HG03045 (cell line): ENCODE measurements at regions not wholly inside any gene's neighbourhood (a gene's known extent, or its start where the extent isn't known, plus 50 kb on each side); places are given as distances from the start of the nearest gene placed in this dataset.

Source experiments
- ATAC-seq: cut with Tn5 transposase; IDR thresholded peaks from one replicate; pipeline ENCODE4 v1.9.1; 2021; ENCODE audit warnings: mild to moderate bottlenecking, moderate library complexity; ENCODE audit not compliant: unreplicated experiment

DNA sequence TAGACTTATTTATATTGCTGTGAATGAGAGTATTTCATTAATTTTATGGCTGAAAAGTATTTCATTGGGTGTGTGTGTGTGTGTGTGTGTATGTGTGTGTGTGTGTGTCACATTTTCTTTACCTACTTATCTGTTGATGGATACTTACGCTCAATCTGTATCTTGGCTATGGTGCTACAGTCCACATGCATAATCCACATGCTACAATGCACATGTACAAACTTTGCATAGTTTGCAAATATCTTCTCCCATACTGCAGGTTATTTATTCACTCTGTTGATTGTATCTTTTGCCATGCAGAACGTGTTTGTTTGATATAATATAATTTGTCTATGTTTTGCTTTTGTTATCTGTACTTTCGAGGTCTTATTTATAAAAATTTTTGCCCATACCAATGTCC, 167.8 kb downstream of the RAB28 start:
- ATAC-seq: no peak

DNA sequence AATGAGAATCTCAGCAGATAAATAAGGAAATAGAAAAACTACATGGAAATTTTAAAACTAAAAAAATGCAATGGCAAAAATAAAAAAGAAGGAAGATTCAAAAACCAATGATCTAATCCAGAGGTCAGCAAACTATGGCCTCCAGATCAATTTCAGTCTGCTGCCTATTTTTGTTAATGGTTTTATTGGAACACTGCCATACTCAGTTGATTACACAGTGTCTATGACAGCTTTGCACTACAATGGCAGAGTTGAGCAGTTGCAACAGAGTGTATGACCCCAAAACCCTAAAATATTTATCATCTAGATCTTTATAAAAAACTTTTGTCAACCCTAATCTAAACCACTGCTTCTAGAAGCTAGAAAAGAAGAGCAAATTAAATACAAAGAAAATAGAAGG, 170.3 kb downstream of the RAB28 start:
- no peak for ATAC-seq

DNA sequence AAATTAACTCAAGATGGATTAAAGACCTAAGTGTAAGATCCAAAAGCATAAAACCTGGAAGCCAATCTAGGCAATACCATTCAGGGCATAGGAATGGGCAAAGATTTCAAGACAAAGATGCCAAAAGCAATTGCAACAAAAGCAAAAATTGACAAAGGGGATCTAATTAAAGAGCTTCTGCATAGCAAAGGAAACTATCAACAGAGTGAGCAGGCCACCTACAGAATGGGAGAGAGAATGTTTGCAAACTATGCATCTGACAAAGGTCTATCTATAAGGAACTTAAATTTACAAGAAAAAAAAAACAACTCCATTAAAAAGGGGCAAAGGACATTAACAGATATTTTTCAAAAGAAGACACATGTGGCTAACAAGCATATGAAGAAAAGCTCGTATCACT, 171.9 kb downstream of the RAB28 start:
- ATAC-seq: no peak

DNA sequence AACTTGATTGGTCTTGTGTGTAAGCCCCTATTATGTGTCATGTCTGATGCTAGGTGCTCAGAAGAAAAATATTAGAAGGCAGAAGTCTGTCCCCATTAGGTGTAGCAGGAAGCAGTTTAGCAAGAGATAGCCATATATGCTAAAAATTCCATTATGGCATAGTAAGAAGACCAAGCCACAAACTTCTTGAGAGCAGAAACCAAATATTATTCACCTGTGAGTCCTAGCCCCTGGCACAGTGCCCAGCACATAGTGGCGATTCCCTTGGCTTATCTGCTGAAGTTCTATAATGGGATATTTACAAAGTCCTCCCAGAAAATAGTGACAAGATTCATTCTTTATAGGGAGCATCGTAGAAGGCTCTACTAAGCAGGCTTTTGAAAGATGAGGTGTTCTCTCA, 174.4 kb downstream of the RAB28 start:
- ATAC-seq: no peak

DNA sequence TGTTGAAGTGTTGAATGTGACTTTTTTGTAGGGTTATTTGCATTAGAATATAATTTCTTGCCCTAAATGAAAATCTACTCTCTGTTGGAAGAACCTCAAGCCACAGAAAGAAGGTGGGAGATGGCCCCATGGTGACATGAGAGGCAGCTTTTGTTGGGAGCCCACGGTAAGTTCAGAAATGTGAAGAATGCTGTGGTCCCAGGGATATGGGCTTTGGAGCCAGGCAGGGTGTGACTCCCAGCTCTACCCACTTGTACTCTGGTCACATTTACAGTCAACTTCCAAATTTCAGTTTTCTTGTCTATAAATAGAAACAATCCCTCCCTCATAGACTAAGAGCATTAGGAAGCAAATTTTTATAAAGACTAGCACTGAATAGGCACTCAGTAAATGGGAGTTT, 177.8 kb downstream of the RAB28 start:
- ATAC-seq: no peak

DNA sequence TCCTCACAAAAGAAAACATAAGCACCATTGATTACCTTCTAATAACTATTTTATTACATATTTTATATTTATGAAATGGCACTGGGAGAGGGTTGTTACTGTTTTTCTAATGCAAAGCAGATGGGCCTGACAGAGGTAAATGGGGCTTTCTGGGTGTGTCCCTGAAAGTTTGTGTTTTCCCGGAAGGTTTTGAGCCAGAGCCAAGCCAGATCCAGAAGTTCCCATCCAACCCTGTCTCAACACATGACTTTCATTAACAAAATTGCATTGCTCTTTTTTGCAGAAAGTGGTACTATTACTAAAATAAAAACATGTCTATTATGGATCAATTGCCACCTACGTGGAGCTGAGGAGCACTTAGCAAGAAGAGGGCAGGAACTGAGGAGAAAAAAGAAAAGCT, 181.3 kb downstream of the RAB28 start:
- no peak for ATAC-seq

DNA sequence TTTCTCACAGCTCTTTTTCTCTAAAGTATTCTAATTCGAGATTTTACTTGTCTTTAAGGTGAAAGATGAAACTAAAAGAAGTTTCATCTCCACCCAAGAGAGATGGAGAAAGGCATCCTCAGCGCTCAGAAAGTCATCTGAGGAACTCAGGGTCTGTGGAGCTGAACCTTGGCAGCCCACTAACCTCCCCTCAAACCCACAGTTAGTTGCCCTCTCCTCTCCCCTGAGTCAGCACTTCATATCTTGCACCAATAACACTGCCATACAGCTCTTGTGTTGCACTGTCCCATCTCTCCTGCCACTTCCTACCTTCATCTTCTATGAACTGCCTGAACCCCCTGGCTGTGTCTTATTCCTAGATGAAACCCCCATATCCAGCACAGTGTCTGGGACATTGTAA, 184.8 kb downstream of the RAB28 start:
- no peak for ATAC-seq

DNA sequence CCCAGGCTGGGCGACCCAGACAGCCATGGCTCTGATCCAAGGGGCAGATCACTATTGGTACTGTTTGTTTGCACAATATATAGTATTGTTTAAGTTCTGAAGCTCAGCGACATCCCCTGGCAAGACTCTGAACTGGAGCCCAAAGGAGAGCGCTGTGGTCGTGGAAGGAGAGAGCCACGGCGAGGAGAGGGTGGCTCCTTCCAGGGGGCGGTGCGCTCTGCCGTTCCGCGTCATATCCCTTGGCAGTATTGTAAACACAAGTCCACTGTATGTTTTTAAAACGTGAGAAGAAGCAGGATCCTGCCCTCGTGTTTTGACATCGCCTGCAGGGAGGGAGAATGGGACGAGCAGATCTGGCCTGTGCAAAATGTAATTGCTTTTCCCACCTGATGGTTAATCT, 185.5 kb downstream of the RAB28 start:
- ATAC-seq: no peak

DNA sequence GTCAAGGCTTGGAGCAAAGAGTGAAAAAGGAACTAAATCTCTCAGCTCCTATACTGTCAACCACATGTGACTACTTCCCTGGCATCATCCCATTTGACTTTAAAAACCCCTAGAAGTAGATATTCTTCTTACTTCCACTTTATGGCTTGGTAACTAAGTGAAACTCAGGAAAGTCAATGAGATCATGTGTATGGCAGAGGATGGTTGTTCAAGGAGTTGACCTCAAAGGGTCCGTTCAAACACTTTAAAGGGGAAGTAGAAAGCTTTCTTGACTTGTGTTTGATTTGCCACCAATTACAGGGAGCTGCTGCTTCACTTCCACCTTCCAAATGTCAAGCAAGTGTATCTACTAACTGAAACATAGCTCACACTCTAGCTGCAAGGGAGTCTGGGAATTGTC, 187.2 kb downstream of the RAB28 start:
- ATAC-seq: no peak

DNA sequence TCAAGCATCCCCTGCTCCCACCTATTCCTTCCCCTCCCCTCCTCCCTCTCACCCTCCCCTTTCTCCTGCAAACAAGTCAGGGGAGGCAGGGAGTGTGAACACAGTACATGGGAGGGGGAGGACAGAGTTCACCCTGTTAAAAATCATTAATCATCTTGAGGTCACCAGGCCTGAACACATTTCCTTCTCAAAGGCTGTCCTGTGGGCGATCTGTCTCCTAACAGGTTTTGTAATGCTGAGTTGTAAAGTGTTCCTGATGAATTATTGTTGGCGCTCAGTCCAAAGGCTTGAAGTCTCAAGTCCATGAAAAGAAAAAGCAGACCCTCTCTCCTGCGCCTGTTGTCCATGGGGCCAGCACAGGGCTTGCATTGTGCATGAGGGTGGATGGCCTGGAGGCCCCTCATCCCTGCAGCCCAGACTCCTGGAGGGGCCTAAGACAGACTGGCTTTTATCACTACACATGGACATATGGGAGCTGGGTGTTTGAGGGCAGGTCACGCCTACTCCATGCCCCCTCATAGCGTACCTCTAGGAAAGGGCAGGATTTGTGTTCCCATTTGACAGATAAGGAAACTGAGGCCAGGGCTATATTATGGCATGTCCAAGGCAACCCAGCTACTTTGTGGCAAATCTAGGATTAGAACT, 189.1 kb downstream of the RAB28 start:
- ATAC-seq: no peak

DNA sequence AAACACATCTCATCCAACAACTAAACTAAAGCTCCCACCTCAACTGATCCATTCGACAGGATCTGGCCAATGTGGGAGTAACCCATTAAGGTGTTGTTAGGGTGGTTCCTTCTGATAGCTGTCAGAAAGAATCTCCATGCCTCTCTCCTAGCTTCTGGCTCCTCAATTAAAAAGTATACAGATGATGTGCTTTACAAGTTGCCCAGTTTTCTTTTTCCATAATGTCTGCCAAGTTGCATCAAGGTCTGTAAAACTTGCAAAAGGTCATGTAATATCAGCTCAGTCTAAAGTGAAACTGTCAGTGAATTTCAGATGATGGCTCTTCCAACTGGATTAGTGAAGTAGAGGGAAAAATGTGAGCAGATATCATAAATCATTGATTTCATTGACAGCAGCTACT, 191.8 kb downstream of the RAB28 start:
- ATAC-seq: no peak

DNA sequence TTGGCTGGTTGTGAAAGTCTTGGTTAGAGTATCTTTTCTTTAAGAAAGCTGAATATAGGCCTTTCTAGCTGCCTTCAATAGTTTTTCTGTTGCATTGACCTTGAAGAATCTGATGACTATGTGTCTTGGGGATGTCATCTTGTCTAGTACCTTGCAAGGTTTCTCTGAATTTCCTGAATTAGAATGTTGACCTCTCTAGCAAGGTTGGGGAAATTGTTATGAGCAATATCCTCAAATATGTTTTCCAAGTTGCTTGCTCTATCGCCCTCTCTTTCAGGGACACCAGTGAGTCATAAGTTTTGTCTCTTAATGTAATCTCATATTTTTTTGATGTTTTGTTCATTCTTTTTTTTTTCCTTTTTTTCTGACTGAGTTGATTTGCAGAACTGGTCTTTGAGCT, 194.7 kb downstream of the RAB28 start:
- no peak for ATAC-seq

DNA sequence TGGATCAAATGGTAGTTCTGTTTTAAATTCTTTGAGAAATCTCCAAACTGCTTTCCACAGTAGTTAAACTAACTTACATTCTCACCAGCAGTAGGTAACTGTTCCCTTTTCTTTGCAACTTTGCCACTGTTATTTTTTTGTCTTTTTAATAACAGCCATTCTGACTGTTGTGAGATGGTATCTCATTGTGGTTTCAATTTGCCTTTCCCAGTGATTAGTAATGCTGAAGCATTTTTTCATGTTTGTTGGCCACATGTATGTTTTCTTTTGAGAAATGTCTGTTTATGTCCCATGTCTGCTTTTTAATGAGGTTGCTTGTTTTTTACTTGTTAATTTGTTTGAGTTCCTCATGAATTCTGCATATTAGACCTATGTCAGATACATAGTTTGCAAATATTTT, 198.8 kb downstream of the RAB28 start:
- ATAC-seq: no peak

DNA sequence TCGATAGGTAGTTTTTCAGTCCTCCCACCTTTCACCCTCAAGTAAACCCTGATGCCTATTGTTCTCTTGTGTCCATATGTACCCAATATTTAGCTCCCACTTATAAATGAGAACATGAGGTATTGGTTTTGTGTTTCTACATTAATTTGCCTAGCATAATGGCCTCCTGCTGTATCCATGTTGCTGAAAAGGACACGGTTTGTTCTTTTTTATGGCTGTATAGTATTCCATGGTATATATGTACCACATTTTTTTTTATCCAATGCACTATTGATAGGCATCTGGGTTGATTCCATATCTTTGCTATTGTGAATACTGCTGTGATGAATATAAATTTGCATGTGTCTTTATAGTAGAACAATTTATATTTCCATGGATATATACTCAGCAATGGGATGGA, 199.2 kb downstream of the RAB28 start:
- no peak for ATAC-seq

DNA sequence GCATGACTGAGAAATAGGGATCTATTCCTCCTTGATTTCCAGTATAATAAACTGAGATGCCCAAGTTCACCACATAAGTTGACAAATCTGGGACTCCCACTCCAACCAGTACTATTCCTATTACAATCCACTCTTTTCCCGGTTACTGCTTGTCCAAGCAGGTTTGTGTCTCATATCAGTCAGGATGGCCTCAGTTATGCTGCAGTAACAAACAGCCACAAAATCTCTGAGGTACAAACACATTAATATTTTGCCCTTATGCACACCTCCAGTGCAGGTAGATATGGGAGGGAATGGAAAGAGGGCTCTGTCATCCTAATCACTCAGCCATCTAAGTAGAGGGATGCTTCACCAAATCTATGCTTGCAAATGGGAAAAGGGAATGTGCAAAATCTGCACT, 207.8 kb downstream of the RAB28 start:
- ATAC-seq: no peak

DNA sequence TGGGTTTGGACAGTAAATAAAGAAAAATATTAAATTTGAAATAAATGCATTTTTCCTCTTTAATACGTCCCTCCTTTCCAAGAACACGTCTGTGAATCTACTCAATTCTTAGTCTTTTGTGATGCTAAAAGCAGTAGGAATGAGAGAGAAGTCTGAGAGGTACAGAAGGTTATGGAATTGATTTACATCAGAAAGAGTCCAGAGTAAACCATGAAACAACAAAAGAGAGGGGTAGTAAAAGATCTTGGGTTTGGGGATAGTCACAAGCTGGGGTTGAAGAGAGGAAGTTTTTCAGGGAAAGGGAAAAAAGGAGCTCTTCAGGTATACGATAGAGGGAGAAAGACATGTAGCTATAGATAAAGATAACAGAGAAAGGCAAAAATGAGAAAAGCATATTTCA, 215.4 kb downstream of the RAB28 start:
- ATAC-seq: no peak

DNA sequence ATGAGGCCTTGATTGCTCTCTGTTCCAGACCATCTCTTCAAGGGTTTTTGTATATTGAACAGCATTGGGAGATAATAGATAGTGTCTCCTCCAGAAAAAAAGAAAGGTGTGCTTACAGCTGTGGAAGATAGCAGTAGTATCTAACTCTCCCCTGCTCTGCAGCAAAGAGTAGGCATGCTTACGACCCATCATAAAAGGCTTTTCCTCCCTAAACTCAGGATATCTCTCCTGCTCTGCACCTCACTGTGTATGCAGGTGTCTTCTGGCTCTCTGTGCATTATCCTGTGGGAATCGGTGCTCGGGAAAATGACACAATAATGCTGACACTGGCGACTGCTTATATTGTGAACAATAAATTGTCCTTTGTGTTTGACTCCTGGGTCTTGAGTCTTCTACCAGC, 216.0 kb downstream of the RAB28 start:
- no peak for ATAC-seq

DNA sequence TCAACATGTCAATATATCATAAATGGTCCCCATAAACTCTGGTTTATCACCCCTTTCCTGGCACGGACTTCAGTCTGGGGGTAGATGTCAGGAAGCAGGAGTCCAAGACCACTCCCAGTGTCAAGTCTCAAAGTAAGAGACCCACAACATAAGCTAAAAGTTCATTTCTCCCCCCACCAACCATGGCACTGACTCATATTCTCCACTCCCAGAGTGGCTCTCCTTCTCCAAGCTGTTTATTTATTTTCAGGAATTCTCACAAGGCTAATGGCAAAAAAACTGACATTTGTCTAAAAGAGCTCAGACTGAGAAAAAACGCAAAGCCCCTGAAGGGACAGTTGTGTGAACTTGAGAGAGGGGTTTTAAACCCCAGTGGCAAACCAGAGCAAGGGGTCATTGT, 217.0 kb downstream of the RAB28 start:
- no peak for ATAC-seq

DNA sequence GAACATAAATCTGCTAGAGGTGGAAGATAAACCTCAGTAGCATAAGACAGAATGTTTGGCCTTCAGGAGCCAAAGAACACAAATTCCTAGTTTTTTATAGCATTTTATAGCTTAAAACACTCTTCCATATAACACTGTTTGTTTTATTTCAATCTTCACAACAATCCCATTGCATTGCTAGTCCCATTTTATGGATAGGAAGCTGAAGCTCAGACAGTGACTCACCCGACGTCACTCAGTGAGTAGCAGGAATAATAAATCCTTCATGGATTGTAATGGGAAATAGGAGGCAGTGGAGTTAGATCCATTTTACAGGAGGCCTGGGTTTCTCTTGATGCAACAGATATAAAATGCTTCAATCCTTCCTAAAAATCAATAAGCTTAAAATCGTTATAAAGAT, 217.5 kb downstream of the RAB28 start:
- ATAC-seq: no peak

DNA sequence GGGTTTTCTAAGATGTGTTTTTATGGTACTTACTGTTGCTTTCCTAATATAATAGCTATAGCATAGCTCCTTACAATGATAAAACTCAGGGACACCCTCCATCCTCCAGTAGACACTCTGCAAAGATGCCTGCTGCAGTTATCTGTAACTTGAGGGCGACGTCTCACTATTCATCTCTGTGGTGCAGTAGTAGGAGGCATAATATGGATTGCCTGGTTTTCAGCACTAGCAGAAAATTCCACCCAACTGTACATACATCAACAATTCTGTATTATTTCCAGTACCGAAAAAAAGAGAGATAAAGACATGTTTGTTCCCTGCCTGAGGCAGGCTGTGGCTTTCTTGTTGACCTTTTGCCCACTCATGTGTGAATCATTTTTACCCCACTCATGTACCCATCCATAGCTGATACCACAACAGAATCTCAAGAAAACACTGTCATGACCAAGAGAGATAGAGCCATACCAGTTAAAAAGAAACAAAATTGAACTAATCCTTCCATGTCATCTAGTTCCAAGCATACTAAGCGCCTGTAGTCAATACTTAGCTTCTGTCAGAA, 220.1 kb downstream of the RAB28 start:
- ATAC-seq: no peak

DNA sequence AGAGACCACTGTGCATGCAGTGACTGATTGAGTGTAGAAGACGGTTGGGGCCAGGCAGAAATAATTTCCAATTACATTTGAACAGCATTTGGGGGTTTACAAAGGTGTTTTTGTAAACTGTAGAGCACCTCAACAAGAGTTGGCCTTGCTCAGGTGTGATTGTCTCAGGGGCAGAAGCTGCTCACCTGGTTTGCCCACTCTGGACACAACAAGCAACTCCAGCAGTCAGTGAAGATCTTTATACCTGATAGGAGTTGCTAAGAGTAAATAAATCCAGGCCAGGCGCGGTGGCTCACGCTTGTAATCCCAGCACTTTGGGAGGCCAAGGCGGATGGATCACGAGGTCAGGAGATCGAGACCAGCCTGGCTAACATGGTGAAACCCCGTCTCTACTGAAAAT, 221.3 kb downstream of the RAB28 start:
- no peak for ATAC-seq

DNA sequence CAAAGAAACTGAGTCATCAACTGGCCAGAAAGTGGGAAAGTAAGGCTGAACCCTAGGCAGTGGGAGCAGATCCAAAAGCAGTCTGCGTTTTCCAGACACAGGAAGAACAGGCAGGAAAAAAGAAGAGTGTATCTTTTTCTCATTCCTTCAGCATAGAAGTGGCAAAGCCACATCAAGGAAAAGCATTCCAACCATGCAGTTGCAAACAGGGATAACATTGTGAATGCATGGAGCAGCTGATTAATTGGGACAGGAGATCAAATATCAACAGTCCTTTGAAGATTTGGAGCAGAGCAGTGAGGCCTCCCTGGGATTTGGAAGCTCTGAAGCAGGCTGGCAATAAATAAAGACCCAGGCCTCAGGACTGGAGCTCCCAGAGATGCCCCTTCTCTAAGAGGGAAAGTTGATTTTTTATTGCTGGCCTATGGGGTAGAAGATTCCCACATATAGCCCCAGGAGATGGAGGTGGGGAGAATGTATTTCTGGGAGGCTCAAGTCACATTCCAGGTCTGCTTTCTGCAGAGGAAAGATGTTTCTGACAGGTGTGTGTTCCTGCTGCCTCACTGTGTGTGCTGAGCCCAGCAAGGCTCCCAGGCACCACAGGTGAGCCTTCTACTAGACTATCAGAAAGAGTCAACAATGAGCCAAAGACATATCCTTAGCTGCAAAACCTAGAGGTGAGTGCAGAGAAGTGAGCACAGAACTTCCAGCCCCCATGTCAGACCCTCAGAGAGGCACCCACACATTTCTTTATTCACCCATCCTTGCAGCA, 222.5 kb downstream of the RAB28 start:
- ATAC-seq: no peak

DNA sequence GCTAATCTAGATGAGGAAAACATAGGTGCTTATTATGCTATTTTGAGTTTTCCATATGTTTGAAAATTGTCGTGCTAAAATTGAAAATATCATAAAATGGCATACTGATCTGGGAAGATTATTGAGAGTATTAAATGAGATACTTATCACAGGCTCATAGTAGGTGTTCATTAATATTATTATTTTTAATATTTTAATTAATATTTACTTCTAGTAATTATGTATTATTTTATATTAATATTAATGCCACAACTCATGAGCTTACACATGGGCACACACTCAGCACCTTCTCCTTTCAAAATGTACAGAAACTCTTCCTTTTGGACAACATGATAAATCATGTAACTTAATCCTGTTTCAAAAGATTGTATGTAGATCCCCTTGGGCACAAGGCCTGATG, 223.6 kb downstream of the RAB28 start:
- ATAC-seq: no peak
